H1 (cell line): ENCODE measurements at regions not wholly inside any gene's neighbourhood (a gene's known extent, or its start where the extent isn't known, plus 50 kb on each side); places are given as distances from the start of the nearest gene placed in this dataset.

ENCODE experiments used
- BCL11A ChIP-seq, 2 experiments: IDR thresholded peaks; one replicate each; pipeline ENCODE4 v1.6.1; 2011; ENCODE audit warnings: low read depth in 2 of 2, low read length in 2 of 2, mild to moderate bottlenecking in 2 of 2
- PHF8 ChIP-seq: fragments of 200-600 bp; sonication (generic); conservative IDR thresholded peaks from 2 replicates; pipeline ENCODE4 v1.7.1; 2012; ENCODE audit warnings: low read depth, mild to moderate bottlenecking, inconsistent platforms, low read length, moderate library complexity
- POLR2AphosphoS5 ChIP-seq: IDR thresholded peaks from 2 replicates; pipeline ENCODE4 v1.6.1; 2011; ENCODE audit warnings: low read depth, low read length
- RAD21 ChIP-seq, 2 experiments: IDR thresholded peaks in 1 of 2; conservative IDR thresholded peaks in 1 of 2; 2 replicates each; pipeline ENCODE4 v1.6.1; 2011; ENCODE audit warnings: low read depth in 2 of 2, low read length in 2 of 2, improper control_type of control experiment in 1 of 2, inconsistent platforms in 1 of 2, mild to moderate bottlenecking in 1 of 2, moderate library complexity in 1 of 2
- TAF1 ChIP-seq: IDR thresholded peaks from 2 replicates; pipeline ENCODE4 v1.6.1; 2011; ENCODE audit warnings: mild to moderate bottlenecking, low read depth, low read length
- TF ChIP-seq, protein P1 (sequence below): IDR thresholded peaks from 2 replicates; pipeline ENCODE4 v1.6.1; 2012; ENCODE audit warnings: inconsistent platforms

DNA sequence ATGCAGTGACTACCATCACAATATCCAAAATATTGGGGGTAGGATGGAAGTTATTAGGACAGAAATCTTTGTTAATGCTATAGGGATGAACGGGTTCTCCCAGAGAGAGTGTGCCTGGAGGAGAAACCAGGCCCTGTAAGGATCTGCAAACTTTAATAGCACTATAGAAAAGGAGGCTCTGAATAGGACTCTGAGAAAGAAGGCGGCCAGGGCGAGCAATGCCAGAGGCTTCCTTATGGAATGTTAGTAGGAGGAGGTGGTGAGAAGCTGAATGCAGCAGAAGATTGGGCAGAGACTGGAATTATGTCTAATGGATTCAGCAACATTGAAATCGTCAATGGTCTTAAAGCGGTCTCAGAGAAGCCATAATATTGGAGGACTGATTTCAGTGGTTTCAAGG lies 84.6 kb upstream of the SYNDIG1 start (continued):
- TF ChIP-seq, protein P1, sequence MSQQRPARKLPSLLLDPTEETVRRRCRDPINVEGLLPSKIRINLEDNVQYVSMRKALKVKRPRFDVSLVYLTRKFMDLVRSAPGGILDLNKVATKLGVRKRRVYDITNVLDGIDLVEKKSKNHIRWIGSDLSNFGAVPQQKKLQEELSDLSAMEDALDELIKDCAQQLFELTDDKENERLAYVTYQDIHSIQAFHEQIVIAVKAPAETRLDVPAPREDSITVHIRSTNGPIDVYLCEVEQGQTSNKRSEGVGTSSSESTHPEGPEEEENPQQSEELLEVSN: no peak
- TF ChIP-seq RAD21 (IDR thresholded peaks at IDR 0.05 in 1 of 2, conservative IDR thresholded peaks at IDR 0.05 in 1 of 2; ENCODE audit: low read depth in 2 of 2, low read length in 2 of 2): no peak
- TF ChIP-seq BCL11A (IDR thresholded peaks at IDR 0.05; ENCODE audit: low read depth in 2 of 2, low read length in 2 of 2): no peak
- no peak for TF ChIP-seq TAF1
- no peak for TF ChIP-seq POLR2AphosphoS5
- TF ChIP-seq PHF8: no peak
